ENCODE measurements at regions not wholly inside any gene's neighbourhood (a gene's known extent, or its start where the extent isn't known, plus 50 kb on each side); places are given as distances from the start of the nearest gene placed in this dataset.

DNA sequence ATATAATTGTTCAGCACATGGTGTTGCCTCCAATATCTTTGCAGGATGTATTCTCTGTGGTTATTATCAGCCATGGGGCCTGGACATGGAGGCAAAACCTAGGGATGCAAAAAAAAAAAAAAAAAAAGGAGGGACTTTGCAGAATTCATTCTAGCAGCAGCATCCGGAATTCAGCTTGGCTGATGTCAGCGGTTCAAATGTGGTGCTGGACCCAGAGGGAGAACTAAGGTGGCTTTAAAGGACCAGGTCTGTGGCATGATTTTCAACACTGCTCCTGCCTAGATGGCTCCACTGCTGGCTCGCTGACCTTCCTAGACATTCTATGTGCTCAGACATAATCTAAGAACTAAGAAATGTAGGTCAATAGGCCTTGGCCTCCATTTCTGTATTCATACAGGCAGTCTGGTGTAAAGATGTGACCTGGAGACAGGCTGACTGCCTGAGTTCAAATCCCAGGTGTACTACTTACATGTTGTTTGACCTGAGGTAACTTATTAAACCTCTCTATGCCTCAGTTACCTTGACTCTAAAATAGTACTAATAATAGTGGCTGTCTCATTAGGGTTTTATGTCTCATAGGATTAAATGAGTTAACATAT, 108.6 kb downstream of the PPM1A start:
- H3K27ac Mint-ChIP-seq = no peak overlapping the region
- H3K4me2 ChIP-seq = peak overlapping the region; percentile 72
- peaks cover 20% of the 10 kb centered on the region for H3K27me3 ChIP-seq
- H3K4me3 Mint-ChIP-seq = no peak overlapping the region
- peaks cover 48% of the 10 kb centered on the region for H3F3A ChIP-seq (ENCODE audit: low read depth)
- no peaks in the 10 kb centered on the region for H4K20me1 ChIP-seq (ENCODE audit: low read depth)
- peak overlapping the region; percentile 91 for H3K27ac ChIP-seq
- peaks cover 6% of the 10 kb centered on the region for H3K9me3 ChIP-seq (ENCODE audit: low read depth)
- H3K4me1 ChIP-seq = peaks cover 77% of the 10 kb centered on the region
- H3K27me3 Mint-ChIP-seq (ENCODE audit: insufficient read depth, low read depth) = peaks cover 23% of the 10 kb centered on the region
- peaks cover 59% of the 10 kb centered on the region for H3K4me1 Mint-ChIP-seq
- DNase-seq (ENCODE audit: low spot score) = peak; percentile 40
- peaks cover 6% of the 10 kb centered on the region for H3K9me3 Mint-ChIP-seq
- no peak overlapping the region for H2AFZ ChIP-seq (replicated peaks)
- no peaks in the 10 kb centered on the region for H3K79me2 ChIP-seq (ENCODE audit: low read depth)
- H3K36me3 ChIP-seq = peaks cover 11% of the 10 kb centered on the region
- H3K9ac ChIP-seq = no peak overlapping the region
- H3K4me3 ChIP-seq = no peak overlapping the region
- H3K36me3 Mint-ChIP-seq = no peaks in the 10 kb centered on the region
- no peak for TF ChIP-seq EZH2 (IDR thresholded peaks at IDR 0.05)
- TF ChIP-seq, protein P1, sequence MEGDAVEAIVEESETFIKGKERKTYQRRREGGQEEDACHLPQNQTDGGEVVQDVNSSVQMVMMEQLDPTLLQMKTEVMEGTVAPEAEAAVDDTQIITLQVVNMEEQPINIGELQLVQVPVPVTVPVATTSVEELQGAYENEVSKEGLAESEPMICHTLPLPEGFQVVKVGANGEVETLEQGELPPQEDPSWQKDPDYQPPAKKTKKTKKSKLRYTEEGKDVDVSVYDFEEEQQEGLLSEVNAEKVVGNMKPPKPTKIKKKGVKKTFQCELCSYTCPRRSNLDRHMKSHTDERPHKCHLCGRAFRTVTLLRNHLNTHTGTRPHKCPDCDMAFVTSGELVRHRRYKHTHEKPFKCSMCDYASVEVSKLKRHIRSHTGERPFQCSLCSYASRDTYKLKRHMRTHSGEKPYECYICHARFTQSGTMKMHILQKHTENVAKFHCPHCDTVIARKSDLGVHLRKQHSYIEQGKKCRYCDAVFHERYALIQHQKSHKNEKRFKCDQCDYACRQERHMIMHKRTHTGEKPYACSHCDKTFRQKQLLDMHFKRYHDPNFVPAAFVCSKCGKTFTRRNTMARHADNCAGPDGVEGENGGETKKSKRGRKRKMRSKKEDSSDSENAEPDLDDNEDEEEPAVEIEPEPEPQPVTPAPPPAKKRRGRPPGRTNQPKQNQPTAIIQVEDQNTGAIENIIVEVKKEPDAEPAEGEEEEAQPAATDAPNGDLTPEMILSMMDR (IDR thresholded peaks at IDR 0.05) = no peak
- TF ChIP-seq EZH2phosphoT487 (IDR thresholded peaks at IDR 0.05) = no peak

DNA sequence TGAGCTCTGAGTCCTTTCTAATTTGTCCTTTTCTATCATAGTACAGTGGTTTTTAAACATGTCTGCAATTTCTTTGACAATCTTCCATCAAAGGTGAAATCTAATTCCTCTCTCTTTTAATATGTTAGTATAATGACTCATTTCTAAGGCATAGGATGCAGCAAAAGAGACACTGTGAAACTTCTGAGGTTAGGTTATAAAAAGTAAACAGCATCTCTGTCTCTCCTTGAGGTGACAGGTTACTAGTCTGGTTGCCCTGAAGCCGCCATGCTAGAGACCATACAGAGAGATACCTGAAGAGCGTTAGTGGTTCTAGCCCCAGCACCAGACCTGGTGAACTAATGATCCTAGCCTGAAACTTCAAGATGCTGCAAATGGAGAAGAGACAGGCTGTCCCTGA, 114.3 kb downstream of the PPM1A start:
- Histone ChIP-seq H3K27ac (peak overlapping the region; percentile 59), H3K36me3 (peaks cover 11% of the 10 kb centered on the region), H3K4me1 (peaks cover 30% of the 10 kb centered on the region), H3F3A (ENCODE audit: low read depth) (peaks cover 26% of the 10 kb centered on the region), H3K4me3 (no peak overlapping the region), H3K9me3 (ENCODE audit: low read depth) (peaks cover 6% of the 10 kb centered on the region), H4K20me1 (ENCODE audit: low read depth) (no peaks in the 10 kb centered on the region), H3K27me3 (no peaks in the 10 kb centered on the region), H3K4me2 (no peak overlapping the region), H2AFZ (replicated peaks) (no peak overlapping the region), H3K79me2 (ENCODE audit: low read depth) (no peaks in the 10 kb centered on the region), H3K9ac (no peak overlapping the region)
- no peak for DNase-seq (ENCODE audit: low spot score)
- H3K4me3 Mint-ChIP-seq = no peak overlapping the region
- H3K27me3 Mint-ChIP-seq (ENCODE audit: insufficient read depth, low read depth) = peaks cover 5% of the 10 kb centered on the region
- H3K27ac Mint-ChIP-seq = no peak overlapping the region
- TF ChIP-seq EZH2 (IDR thresholded peaks at IDR 0.05) (no peak), EZH2phosphoT487 (IDR thresholded peaks at IDR 0.05) (no peak)
- TF ChIP-seq, protein P1 (IDR thresholded peaks at IDR 0.05) = no peak
- peaks cover 17% of the 10 kb centered on the region for H3K9me3 Mint-ChIP-seq
- H3K4me1 Mint-ChIP-seq = peaks cover 14% of the 10 kb centered on the region
- no peaks in the 10 kb centered on the region for H3K36me3 Mint-ChIP-seq

- Mint-ChIP-seq H3K27ac (no peak overlapping the region), H3K27me3 (ENCODE audit: insufficient read depth, low read depth) (peaks cover 5% of the 10 kb centered on the region), H3K36me3 (no peaks in the 10 kb centered on the region), H3K4me1 (peaks cover 10% of the 10 kb centered on the region), H3K9me3 (peaks cover 17% of the 10 kb centered on the region), H3K4me3 (no peak overlapping the region)
- no peaks in the 10 kb centered on the region for H4K20me1 ChIP-seq (ENCODE audit: low read depth)
- no peak for DNase-seq (ENCODE audit: low spot score)
- no peaks in the 10 kb centered on the region for H3K27me3 ChIP-seq
- TF ChIP-seq EZH2 (IDR thresholded peaks at IDR 0.05) (no peak), EZH2phosphoT487 (IDR thresholded peaks at IDR 0.05) (no peak)
- TF ChIP-seq, protein P1 (IDR thresholded peaks at IDR 0.05) = no peak
- no peaks in the 10 kb centered on the region for H3K79me2 ChIP-seq (ENCODE audit: low read depth)
- H3K9me3 ChIP-seq (ENCODE audit: low read depth) = peaks cover 6% of the 10 kb centered on the region
- H3K36me3 ChIP-seq = peaks cover 11% of the 10 kb centered on the region
- peaks cover 22% of the 10 kb centered on the region for H3F3A ChIP-seq (ENCODE audit: low read depth)
- H3K27ac ChIP-seq = no peak overlapping the region
- H3K4me3 ChIP-seq = no peak overlapping the region
- H2AFZ ChIP-seq (replicated peaks) = no peak overlapping the region
- H3K4me2 ChIP-seq = no peak overlapping the region
- H3K4me1 ChIP-seq = peaks cover 26% of the 10 kb centered on the region
- H3K9ac ChIP-seq = no peak overlapping the region
These were observed 114.7 kb downstream of the PPM1A start for GRCh38 chr14:60363687-60364086.
